HFF-Myc (cell line): ENCODE measurements at regions not wholly inside any gene's neighbourhood (a gene's known extent, or its start where the extent isn't known, plus 50 kb on each side); places are given as distances from the start of the nearest gene placed in this dataset.

Experiments used
- DNase-seq: peaks from one replicate; pipeline ENCODE4 v3.0.0-alpha.2; 2011; ENCODE audit warnings: low read depth; ENCODE audit errors: extremely low read depth
- H3K4me3 ChIP-seq: replicated peaks from 2 replicates; pipeline ENCODE4 v1.5.1; 2011; ENCODE audit warnings: low read depth, mild to moderate bottlenecking, control low read depth, low read length
- CTCF ChIP-seq: IDR thresholded peaks from 2 replicates; pipeline ENCODE4 v1.5.1; 2012; ENCODE audit warnings: mild to moderate bottlenecking, low read depth, low read length, control low read depth; ENCODE audit errors: missing control alignments

DNA sequence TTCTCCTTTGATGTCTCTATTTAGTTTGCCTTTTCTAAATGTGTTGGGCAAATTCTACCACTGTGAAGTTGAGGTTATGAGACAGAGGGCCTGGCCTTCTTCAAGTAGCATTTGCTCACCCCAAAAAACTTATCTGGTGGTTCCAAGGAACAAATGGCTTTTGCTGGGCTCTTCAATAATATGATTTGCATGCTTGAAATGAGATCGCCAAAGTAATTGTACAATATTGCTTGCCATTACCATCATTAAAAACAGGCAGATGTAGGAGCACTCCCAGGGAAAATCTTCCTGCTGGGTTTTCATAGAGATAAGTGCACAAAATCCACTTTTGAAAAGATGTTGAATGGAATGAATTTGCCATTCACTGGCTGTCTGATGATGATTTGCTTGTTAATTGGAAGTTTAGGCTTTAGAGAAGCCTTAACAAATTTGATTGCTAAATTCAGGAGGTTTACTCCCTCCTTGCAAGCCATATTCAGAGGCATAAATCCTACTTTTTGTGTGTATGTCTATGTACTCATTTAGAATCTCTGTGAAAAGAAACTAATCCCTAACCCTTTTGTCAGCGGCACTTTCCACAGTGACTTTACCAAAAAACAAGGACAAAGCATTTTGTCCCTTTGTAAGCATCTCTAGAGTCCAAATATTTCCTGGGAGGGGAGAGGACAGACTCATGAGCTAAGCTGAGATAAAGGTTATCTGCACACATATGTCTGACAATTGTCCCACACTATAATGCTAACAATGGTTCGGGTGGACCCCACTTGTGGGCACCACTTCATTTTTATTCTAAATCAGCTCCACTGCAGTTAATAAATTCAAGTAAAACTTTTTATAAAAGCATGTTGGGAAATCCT is 240.8 kb upstream of the PIK3C3 start:
- no peak for TF ChIP-seq CTCF
- no peak overlapping the region for H3K4me3 ChIP-seq
- no peak for DNase-seq

DNA sequence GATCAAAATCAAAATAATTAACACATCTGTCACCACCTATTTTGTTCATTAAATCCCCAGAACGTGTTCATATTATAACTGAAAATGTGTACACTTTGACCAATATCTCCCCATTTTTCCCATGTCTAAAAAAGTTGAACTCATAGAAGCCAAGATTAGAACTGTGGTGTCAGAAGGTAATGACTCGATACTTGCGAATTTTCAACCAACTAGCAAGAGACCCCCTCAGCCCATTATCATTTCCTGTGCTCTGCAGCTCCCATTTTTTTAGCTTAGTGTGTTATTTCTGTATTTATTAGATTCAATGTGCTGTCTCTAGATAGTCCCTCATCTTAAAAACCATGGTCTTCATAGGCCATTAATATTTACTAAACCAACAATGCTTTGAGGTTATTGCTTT is 248.7 kb upstream of the PIK3C3 start:
- TF ChIP-seq CTCF, result no peak
- DNase-seq, result no peak

GRCh38 chr18:41703744-41704530 is 251.1 kb upstream of the PIK3C3 start:
- no peak overlapping the region for H3K4me3 ChIP-seq
- no peak for DNase-seq
- TF ChIP-seq CTCF, result no peak

More for the DNA sequence above, 248.7 kb upstream of the PIK3C3 start:
- H3K4me3 ChIP-seq, result no peak overlapping the region

GRCh38 chr18:41700416-41700815 is 254.6 kb upstream of the PIK3C3 start:
- no peak for TF ChIP-seq CTCF
- H3K4me3 ChIP-seq, result no peak overlapping the region
- DNase-seq, result no peak

GRCh38 chr18:41695441-41695840 is 259.6 kb upstream of the PIK3C3 start:
- no peak for DNase-seq
- no peak overlapping the region for H3K4me3 ChIP-seq
- TF ChIP-seq CTCF, result no peak

DNA sequence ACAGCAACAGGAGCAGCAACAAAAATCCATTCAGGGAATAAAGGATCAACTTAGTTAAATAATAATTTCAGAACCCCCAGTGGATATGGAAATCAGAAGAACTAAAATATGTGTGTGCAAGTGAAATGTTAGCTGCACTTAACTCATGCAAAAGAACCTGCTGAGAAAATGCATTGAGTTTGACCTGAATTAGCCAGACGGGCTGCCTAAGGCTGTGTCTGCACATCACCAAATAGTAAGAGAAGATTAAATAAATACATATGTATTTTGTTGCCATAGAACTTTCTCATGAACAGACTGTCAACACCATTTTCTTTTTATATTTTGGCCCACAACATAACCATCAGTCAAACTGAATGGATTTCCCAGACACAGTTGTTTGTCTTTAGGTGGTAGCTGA is 262.0 kb upstream of the PIK3C3 start:
- no peak overlapping the region for H3K4me3 ChIP-seq
- no peak for TF ChIP-seq CTCF
- DNase-seq, result no peak
